ENCODE measurements at regions not wholly inside any gene's neighbourhood (a gene's known extent, or its start where the extent isn't known, plus 50 kb on each side); places are given as distances from the start of the nearest gene placed in this dataset.
"Not testable (repeated sequence)": the region's sequence is repeated elsewhere in the genome, so short reads cannot be mapped to it uniquely, and the experiment has no call there.

DNA sequence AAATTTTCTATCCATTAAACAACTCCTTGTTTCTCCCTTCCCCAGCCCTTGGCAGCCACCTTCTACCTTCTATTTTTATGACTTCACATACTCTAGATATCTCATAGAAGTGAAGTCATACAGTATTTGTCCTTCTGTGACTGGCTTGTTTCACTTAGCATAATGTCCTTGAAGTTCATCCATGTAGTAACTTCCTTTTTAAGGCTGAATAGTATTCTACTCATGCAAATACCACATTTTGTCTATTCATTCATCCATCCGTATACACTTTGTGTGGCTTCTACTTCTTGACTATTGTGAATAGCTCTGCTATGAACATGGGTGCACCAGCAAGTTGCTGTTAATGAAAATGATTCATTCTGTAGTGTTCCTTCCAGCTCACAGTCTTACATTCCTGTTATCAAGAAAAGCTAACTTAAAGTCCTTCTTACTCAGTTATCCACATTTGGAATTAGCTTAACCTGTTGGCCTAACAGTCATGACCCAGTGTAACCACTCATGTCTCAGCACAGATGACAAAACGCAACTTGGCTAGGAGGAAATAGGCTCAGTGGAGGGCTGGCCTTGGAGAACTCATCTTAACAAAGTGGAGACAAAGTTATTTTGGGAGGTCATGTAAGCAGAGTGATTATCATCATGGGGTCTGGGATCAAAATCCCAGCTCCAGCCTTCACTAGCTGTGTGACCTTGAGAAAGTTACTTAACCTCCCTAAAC lies 129.7 kb upstream of the MAP3K1 start:
- no peak for DNase-seq

DNA sequence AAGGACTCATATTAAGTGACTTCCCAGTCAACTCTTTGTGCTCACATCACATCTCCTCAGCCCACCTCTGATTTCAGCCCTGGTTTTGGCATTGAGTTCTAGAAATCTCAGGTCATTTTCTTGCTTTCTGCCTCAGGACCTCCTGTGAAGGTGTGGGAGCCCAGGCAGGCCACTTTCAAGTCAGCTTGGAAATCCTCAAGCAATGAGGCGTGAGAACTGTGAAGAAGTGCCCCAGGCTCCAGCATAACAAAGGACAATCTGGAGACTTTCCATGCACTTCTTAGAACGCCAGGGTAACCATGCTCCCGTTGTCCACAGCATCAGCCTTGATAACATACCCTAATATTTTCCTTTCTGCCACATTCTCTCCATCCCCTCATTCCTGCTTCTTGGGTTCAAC lies 131.2 kb upstream of the MAP3K1 start:
- DNase-seq = no peak

DNA sequence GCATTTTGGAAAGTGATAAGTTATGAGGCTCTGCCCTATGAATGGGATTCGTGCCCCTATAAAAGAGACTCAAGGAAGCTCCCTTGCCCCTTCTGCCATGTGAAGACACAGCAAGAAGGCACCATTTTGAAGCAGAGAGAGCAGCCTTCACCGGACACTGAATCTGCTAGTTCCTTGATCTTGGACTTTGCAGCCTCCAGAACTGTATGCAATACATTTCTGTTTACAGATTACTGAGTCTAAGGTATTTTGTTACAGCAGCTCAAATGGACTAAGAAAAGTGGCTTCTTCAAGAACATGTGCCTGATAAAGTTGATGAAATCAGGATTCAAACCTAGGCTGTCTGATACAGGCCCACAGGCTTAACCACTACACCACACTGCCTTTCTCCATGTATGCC lies 131.6 kb upstream of the MAP3K1 start:
- no peak for DNase-seq

DNA sequence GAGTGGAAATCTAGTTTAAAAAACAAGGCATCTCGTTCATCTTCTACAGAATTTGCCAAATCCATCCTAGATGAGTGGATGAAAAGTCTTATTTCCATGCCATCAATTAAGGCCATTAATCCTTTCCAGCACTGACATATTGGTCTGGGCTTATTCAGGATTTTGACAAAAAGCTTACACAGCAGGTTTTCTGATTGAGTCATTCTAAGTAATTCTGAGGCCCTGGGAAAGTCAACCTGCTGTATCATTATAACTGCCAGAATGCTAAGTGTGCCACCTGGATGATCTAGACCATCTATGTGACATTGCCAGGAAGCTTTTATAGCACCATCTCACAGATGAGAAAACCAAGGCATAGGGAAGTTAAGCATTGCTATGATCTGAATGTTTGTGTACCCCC lies 132.1 kb upstream of the MAP3K1 start:
- no peak for DNase-seq

DNA sequence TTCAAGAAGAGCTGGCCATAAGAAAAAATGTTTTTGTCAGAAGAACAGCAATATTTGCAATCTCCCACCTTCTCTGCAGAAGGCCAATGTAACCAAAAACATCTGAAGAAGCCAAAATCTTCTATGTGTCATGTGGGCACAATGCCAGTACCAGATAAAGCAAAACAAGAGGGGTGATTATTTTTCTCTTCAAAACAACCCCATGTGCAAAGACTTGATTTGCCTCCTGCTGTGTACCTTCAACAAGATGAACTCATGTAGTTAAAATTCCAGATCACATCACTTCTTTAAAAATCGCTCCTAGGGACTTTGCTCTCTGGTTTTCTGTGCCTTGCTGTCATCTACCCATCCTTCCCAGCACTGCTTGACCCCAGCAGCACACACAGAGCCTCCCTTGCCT lies 134.0 kb upstream of the MAP3K1 start:
- DNase-seq = no peak

DNA sequence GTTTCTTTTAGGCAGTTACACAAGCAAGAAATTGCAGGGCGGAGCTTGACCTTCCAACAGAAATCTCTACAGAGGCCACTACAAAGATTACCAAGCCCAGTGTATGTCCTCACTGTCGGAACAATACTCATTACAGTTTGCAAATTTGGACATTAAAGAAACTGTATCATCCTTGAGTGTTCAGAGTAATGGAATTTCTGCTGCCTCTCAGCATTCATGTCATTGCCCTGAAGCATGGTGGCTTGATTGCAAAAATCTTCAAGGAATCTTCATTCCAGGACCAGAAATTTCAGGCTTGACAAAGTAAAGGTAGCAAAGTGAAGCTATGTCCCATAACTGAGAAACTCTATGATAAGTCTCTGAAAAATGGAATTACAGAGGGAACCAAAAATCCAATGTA lies 134.6 kb upstream of the MAP3K1 start:
- no peak for DNase-seq

DNA sequence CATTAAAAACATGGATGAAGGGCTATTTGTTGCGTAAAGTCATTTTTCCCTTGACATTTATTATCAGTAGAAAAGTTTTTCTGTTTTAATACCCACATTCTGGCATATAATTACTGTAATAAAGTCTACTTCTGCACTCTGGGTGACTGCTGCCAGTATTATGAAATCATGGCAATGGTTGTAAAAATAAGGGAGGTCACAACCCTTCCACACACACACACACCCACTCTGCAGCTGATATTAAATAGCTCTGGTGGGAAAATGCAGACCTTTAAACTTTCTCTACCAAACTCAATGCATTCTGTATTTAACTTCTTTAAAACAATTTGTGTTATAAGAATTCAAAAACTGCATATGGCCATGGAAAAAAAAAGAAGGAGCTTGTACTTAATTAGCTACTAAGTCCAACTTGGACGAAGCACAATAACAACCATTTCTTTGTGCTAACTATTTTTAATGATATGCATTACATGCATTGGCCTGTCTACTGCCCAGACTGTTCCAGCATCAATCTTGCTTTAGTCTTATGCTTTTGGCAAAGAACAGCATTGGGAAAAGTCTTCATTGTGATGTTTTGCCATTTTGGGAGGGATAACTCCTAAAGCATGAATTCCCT lies 137.6 kb upstream of the MAP3K1 start:
- no peak for DNase-seq

DNA sequence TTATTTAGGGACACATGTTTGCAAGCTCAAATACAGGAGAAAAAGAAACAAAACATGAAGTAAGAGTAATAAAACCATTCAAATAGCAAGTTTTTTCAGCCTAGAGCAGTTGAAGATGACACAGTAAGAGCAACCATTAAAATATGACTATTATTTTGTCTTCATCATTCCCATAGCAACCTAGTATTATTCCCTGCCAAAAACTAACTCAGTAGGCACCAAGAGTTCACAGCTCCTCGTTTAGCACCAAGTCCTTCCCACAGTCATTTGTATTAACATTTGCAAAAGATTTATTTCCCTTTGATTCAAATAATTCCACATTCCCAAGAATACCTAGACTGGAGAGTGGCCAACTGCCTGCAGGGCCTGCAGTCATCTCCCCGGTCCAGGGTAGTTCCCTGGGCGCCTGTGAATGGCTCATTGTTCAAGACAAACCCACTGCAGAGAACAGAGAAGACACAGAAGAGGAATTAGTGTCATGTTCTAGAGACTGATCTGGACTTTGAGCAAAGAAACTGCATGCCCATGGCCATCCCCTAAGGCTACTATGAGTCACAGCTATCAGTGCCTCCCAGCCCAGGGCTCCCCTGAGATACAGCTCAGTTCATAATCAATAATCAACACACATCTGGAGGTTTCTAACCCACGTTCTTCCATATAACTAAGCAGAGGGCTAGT lies 139.1 kb upstream of the MAP3K1 start:
- DNase-seq = no peak

DNA sequence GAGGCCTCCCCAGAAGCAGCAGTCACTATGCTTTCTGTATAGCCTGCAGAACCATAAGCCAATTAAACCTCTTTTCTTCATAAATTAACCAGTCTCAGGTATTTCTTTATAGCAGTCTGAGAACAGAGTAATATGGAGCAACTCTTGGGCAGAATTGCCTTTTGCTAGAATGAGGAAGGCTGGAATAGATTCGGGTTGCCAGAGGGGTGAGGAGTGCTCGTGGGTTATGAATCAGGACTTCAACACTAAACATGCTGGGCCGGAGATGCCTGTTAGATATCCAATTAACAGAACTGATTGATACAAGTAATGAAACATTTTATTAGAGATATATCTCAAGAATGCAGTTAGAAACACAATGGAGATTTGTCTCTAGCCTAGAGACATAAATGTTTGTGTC lies 140.9 kb upstream of the MAP3K1 start:
- no peak for DNase-seq

DNA sequence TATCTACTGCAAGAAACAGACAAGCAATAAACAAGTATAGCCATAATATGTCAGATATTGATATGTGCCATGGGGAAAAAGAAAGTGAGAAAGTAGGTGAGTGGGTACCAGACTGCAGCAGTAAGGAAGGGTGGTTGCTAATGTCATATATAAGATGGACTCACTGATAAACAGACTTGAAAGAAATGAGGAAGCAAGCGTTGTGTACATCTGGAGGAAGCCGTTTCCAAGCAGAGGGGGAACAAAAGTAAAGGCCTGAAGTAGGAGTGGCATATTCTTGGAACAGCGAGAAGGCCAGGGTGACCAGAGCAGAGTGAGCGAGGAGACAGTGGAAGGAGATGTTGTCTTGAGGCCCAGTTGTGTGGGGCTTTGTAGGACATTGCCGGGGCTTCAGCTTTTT lies 142.2 kb upstream of the MAP3K1 start:
- no peak for DNase-seq

DNA sequence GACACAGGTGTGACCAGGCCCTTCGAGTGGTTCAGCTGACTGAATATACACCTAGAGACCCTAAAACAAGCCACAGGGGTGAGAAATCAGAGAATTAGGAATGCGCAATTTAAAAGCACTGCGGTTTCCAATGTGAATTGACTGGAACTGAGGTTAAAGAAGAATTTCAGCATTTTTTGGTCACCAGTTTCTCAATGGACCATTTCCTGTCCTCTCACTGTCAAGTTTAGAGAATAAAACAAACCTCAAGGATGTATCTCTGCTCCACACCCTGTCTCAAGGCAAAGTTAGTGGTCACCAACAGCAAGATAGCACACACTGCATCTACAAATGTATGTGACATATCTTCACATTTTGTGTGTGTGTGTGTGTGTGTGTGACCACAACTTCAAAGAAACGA lies 143.8 kb upstream of the MAP3K1 start:
- no peak for DNase-seq

DNA sequence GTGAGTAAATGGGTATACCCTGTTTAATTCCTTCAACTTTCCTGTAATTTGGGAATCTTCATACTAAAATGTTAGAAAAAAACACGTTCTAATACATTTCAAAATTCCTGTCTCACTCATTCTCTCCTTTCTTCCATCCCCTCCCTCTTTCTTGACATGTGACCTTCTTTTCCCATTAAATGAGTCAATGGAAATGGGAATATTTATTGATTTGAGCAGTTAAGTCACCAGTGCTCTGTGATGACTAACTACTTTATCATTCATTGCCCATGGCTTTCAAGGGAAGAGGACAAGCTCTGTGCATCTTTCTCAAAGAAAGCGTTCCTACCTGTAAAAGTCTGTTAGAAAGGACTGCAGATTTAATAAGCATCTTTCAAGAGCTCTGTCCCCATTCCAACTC lies 144.4 kb upstream of the MAP3K1 start:
- no peak for DNase-seq

DNA sequence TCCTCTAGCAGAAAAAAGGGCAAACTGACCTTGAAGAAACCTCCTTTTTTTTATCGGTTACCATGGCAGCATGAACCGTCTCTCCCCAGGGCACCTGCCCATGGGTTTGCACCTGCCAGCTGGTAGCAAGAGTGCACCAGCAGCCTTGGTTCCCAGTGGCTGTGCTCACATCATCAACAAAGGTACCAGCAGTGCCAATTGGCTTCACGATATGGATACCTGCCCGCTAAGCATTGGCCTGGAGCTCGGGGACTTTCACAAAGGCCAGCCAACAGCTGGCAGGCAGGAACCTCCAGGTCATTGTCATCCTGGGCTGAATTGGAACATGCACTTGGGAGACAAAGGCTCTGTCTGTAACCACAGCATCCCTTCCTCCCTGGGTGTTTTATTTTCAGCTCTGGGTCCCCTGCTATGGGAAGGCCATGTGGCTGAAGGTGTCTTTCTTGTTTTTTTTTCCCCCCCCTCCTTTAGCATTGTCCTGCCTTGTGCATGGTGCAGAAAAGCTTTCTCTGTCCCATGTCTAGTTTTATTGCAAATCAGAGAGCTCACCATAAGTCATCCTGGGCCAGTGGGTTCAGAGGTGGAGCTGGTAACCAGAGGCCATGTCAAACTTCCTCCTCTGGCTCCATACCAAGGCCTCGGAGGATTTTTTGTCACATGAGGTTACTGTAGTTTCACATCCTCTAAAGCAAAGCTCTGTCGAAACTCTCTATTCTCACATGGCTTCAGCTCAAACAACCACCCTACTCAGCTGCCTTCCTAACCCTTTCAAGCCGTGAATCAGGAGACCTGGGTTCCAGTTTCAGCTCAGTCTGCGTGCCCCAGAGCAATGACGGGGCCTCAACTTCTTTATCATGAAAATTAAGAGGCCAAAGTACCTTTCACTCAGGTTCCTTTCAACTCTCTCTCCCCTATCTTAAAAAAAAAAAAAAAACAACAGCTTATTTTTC lies 145.5 kb upstream of the MAP3K1 start:
- DNase-seq = peak; percentile 38

DNA sequence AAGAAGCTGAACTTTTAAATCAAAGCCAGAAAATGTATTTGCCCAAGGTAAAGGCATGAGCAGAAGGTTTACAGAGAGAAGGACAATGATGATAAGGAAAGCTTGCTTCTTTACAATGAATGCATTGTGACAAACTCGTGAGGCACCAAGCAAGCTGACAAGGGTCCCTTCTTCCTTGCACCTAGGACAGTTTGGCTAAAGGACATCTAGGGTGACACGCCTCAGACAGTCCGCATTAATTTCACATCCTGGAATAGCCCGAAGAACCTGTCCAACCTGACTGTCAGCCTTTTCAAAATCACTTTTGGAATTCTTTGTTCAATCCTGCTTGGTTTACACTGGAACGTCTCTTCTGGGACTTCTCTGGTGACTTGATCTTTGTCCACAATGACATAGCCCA lies 146.4 kb upstream of the MAP3K1 start:
- no peak for DNase-seq

DNA sequence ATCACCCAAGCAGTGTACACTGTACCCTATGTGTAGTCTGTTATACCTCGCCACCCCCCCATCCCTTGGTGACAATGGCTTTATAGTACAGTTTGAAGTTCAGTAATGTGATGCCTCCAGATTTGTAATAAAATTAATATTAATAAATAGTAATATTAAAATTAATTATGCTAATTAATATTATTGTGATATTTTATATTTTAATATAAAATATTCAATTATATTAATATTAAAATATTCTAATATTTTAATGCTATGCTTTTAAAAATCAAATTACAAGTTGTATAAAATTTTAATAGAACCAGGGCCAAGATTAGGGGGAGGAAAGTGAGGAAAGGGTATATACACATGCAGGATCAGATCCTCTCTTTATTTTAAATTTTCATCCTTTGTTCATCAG lies 147.7 kb upstream of the MAP3K1 start:
- DNase-seq = no peak

DNA sequence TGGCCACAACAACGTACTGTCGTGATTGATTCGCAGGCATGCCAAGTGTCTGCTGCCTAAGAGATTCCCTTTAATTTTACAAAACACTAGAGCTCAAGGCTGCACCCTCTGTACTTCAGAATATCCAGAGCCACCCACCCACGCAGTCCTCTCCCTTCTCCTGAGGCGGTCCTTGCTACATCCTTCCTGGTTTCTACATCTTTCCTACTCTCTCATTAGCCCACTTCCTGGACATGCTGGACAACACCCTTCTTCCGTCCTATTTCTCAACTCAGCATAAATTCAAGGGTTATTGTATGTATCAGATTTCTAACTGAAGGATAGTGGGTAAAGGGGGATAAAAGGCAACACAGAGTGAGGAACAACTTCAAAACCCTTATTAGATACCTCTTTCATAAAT lies 148.4 kb upstream of the MAP3K1 start:
- no peak for DNase-seq

DNA sequence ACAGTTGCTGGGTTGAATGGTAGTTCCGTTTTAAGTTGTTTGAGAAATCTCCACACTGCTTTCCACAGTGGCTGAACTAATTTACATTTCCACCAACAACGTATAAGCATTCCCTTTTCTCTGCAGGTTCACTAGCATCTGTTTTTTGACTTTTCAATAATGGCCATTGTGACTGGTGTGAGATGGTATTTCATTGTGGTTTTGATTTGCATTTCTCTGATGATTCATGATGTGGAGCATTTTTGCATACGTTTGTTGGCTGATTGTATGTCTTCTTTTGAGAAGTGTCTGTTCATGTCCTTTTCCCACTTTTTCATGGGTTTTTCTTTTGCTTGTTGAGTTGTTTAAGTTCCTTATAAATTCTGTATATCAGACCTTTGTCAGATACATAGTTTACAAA lies 150.2 kb upstream of the MAP3K1 start:
- DNase-seq = not testable (repeated sequence)

DNA sequence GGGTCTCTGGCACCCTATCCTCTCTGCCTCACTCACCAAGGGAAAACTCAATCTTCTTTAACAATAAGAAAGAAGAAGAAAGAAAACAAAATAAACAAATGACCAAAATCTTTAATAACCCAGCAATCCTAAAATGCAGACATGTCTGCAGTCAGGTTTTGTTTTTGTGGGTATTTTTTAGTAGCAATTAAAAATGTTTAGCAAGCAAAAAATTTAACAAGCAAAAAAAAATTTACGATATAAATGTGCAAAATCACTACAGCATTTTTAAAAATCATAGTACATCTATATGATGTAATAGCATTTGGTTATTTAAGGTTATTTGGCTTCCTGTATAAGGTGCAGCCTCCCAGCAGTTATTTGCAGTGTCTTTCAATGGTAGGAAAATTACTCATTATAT lies 151.3 kb upstream of the MAP3K1 start:
- DNase-seq = no peak

DNA sequence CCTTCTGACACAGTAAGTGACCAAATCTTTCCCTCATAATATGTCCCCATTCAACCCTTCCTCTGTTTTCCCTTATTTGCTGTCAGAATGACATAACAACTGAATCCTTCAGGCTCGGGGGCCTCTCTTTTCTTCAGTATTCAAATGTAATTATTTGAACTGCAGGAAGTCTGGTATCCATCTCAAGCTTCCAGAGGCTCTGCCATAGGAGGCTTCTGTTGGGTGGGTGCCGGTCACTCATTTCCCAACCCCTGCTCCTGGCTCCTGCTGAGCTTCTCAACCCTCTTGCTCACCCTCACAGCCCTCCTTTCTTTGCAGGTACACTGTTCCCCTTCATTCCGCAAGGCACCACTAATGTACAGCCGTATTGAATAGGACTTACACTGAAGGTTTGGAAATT lies 151.8 kb upstream of the MAP3K1 start:
- no peak for DNase-seq

DNA sequence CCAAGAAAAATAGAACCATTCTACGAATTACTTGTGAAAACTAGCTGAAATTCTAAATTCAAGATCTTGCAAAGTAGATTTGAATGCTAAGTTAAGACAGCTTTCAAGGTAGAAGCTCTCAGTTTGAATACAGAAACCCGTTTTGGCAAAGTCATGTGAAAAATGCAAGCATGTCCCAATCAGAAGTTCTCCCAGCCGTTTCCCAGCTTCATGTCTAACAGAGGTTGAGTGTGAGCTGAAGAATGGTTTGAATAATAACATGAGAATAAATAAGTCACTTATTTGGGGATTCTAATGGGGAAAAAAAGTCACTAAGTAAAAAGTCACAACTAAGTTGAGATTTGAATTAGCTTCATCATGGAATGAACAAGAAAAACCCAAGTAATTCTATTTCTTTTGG lies 152.5 kb upstream of the MAP3K1 start:
- DNase-seq = no peak

DNA sequence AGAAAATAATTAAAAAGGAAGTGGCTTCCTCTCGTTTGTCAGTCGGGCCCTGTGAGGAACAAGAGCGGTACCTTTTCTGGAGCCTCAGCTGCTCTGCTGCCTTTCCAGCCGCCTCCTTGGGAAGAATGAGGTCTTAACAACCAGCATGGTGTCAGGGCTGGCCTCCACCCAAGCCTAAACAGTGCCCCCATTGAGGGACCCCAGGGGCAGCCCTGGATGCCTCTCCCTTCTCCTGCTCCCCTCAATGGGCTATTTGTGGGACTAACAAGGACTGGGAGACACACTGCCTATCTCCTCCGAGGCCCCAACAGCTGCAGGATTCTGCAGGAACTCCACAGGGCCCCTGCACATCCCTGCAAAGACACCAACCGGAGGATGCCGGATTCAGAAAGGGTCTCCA lies 155.4 kb upstream of the MAP3K1 start:
- no peak for DNase-seq

DNA sequence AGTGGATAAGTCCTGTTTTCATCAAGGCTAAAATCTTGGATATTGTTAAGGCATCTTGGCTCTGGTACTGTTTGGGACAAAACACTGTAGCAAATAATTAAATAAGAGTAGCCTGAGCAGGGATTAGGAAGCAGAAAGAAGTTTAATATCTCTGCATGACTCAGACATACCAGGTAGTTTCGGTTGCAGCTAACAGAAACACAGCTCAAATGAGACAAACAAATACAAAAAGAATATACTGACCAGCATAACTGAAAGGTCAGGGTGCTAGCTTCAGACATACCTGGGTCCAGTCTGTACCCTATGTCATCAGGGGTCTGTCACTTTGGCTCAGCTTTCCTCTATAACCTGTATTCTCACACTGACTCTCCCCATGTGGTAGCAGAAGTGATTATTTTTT lies 156.4 kb upstream of the MAP3K1 start:
- DNase-seq = no peak

All from activated CD4-positive, CD25-positive, alpha-beta regulatory T cell treated with anti-CD3 and anti-CD28 coated beads, Interleukin-2, amount 50 U/mL, for 72 hours (primary cell).